Thymus (tissue), 11 donors: ENCODE measurements at regions not wholly inside any gene's neighbourhood (a gene's known extent, or its start where the extent isn't known, plus 50 kb on each side); places are given as distances from the start of the nearest gene placed in this dataset.
A peak's percentile ranks its signal among the peaks of the same experiment; 100 is the strongest.

Experiments used
- DNase-seq, 9 donors: peaks; one replicate each; pipeline ENCODE4 v3.0.0-alpha.2; 2013; ENCODE audit warnings: low spot score in 9 of 9, low read depth in 6 of 9, missing footprints in 1 of 9
- H3K27ac ChIP-seq, 2 donors: one replicate each; pipeline ENCODE4 v1.5.1; 2013; ENCODE audit warnings: control low read depth in 1 of 2, low read depth in 1 of 2, low read length in 1 of 2, mild to moderate bottlenecking in 1 of 2, moderate library complexity in 1 of 2
- H3K27me3 ChIP-seq, 2 donors: one replicate each; pipeline ENCODE4 v1.5.1; 2013; ENCODE audit warnings: low read length in 1 of 2; ENCODE audit not compliant: control insufficient read depth in 2 of 2, insufficient read depth in 1 of 2
- H3K36me3 ChIP-seq, 2 donors: one replicate each; pipeline ENCODE4 v1.5.1; 2013; ENCODE audit warnings: low read length in 1 of 2, mild to moderate bottlenecking in 1 of 2, moderate library complexity in 1 of 2; ENCODE audit not compliant: control insufficient read depth in 2 of 2, insufficient read depth in 2 of 2
- H3K4me1 ChIP-seq, 2 donors: one replicate each; pipeline ENCODE4 v1.5.1; 2013; ENCODE audit warnings: low read length in 2 of 2; ENCODE audit not compliant: control insufficient read depth in 2 of 2, insufficient read depth in 2 of 2
- H3K4me3 ChIP-seq, 2 donors: one replicate each; pipeline ENCODE4 v1.5.1; 2013; ENCODE audit warnings: low read length in 2 of 2, control low read depth in 1 of 2, mild to moderate bottlenecking in 1 of 2
- H3K9me3 ChIP-seq, 2 donors: one replicate each; pipeline ENCODE4 v1.5.1; 2013; ENCODE audit warnings: low read length in 1 of 2, mild to moderate bottlenecking in 1 of 2; ENCODE audit not compliant: control insufficient read depth in 2 of 2, insufficient read depth in 1 of 2
- WGBS: extraction: QIAGEN DNeasy Blood & Tissue Kit; methylation state at CpG from one replicate; pipeline ENCODE4 v1.1.7; 2013; 5-methylcytosine and 5-hydroxymethylcytosine counted together
- donor health status: healthy.

DNA sequence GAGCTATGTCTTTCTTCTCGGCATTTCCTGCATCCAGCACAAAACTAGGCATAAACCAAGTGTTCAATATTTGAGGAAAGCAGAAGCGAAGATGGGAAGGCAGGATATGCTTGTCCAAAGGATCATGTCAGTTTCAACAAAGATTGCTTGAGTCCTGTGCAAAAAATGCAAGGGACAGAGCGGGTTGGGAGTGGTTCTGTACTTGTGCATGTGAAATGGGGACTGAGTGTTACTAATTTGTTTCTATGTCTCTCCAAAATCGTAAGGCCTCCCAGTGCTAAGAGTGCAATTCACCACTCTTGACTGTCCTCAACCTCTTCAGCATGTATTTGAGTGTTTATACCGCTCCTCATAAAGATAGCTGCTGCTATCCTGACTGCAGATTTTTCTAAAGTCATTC, 166.2 kb downstream of the DLEU7 start:
- Histone ChIP-seq H3K4me1 (peaks cover 32 to 59% of the 10 kb centered on the region in 2 donors), H3K27ac (peak overlapping the region in 1 of 2 donors; percentile 85), H3K4me3 (no peak overlapping the region), H3K27me3 (no peaks in the 10 kb centered on the region), H3K36me3 (no peaks in the 10 kb centered on the region), H3K9me3 (peaks cover 0 to 1% of the 10 kb centered on the region in 2 donors)
- DNase-seq: no peak
- 98% methylated on average over 5 of the region's 5 CpGs for WGBS

DNA sequence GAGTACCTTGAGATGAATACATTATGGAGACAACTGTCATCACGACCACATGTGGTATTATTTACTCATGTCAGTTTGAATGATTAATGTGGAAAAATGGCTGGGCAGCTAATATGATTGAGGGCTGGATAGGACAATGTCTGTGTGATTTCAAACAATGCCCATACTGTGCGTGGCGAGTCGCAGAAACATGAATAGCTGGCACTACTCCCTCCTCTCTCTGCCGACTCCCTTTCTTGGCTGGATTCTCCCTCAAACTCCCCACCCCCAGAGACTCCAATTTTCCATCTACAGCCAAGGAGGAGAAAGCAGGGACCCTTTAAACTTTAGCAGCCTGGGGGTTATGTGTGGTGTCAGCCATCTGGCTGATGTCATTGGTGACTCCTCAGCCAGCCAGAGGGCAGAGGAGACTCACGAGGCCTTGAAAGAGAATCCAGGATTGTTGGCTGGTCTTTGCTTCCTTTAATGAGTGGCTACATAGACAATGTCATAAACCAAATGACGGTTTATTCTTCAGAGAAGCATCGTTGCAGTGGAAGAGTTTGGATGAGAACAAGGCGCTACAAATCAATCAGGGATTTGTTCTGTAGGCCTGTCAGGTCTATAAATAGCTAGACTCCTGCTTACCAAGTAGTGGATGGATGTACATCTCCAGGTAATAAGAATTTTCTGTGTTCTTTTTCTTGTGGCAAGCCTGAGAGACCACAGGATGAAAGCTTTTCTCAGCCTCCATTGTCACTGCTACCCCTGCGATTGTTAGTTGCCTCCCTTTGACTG, 165.6 kb downstream of the DLEU7 start:
- no peaks in the 10 kb centered on the region for H3K36me3 ChIP-seq
- H3K27ac ChIP-seq: no peak overlapping the region
- H3K4me1 ChIP-seq: peaks cover 32 to 65% of the 10 kb centered on the region in 2 donors
- H3K9me3 ChIP-seq: peaks cover 0 to 1% of the 10 kb centered on the region in 2 donors
- H3K4me3 ChIP-seq: no peak overlapping the region
- no peak for DNase-seq
- H3K27me3 ChIP-seq: no peaks in the 10 kb centered on the region
- WGBS: 93% methylated on average over 10 of the region's 10 CpGs

DNA sequence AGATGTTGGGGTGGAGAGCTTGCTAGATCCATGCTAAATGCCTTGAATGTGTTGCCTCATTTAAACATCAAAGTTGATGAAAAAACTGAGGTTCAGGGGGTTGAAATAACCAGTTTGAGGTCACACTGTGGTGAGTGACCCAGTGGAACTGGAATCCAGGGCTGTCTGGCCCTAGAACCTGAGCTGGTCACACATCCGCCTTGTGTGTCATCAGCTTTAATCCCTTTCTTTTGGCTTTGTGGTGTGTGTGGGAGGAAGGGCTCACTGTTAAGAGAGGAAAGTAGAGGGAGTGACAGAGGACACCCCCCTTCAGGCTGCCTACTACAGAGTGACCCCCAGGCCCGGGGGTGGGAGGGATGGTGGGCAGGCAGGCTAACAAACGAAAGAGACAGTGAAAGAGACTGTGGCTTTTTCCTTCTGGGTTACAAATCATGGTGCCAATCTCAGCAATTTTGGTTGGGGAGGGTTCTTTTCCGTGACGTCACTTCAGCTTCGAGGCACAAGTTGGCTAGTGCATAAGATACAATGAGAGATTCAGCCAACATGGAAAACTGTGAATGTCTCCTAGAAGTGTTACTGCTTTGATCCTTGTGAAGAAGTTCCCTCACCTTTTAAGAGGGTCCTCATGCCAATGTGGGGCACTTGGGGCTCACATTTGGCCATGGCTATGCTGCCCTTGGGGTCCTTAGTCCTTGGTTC, 164.9 kb downstream of the DLEU7 start:
- Histone ChIP-seq H3K9me3 (peaks cover 0 to 1% of the 10 kb centered on the region in 2 donors), H3K4me1 (peaks cover 32 to 68% of the 10 kb centered on the region in 2 donors), H3K27me3 (no peaks in the 10 kb centered on the region), H3K27ac (no peak overlapping the region), H3K4me3 (no peak overlapping the region), H3K36me3 (no peaks in the 10 kb centered on the region)
- no peak for DNase-seq
- 98% methylated on average over 6 of the region's 6 CpGs for WGBS

DNA sequence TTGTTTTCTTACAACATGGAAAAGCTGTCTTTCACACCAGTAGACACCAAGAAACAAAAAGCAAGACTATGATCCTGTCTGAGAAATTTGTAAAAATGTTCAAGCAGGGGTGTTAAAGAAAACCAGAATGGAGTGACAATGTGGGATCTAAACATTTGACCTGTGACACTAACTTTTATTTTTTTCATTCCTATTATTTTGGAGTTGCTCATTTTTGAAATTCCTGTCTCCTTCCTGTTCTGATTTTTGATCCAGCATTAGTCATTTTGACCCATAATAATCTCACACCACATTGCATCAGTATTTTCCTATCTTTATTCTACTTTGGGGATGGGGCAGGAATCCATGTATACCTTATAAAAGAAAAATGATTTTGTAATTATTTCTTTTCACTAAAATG, 164.2 kb downstream of the DLEU7 start:
- no peaks in the 10 kb centered on the region for H3K27me3 ChIP-seq
- no peak for DNase-seq
- H3K9me3 ChIP-seq: peaks cover 0 to 1% of the 10 kb centered on the region in 2 donors
- H3K4me3 ChIP-seq: no peak overlapping the region
- no peaks in the 10 kb centered on the region for H3K36me3 ChIP-seq
- peaks cover 35 to 69% of the 10 kb centered on the region in 2 donors for H3K4me1 ChIP-seq
- no peak overlapping the region for H3K27ac ChIP-seq

DNA sequence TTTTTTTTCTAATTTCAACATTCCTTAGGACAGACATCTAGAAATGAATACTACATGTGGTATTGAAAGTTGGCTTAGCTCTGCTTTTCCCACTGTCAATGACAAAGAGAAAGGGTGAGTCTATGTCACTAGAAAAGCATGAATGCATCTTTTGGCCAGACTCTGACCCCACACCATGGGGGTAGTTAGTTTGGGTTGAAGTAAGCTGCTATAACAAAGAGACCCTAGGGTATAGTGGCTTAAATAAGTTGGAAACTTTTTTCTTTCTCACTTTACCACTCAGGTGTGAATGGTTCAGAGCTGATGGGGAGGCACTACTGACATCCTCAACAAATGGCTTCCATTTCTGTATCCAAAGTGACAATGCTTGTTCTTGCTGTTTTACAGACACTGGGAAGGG, 161.5 kb downstream of the DLEU7 start:
- DNase-seq: no peak
- Histone ChIP-seq H3K4me1 (peaks cover 34 to 61% of the 10 kb centered on the region in 2 donors), H3K27me3 (no peaks in the 10 kb centered on the region), H3K27ac (no peak overlapping the region), H3K36me3 (no peaks in the 10 kb centered on the region), H3K4me3 (no peak overlapping the region), H3K9me3 (no peaks in the 10 kb centered on the region)

DNA sequence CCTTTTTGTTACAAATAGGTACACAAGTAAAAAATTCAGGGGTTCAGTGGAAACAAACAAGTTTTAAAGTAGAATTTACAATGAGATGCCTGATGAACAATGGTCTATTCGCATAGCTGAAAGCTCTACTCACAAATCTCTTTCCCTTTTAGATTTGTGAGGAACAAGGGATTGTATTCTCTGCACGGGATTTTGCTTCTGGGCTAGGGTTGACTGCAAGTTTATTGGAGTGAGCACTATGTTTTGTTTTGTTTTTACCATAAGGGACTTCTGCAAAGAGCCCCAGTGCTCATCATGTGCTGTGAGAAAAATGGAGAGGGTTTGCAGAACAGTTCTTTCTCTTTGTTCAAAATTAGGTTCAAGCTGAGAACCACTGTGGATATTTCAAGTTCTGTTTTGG, 160.5 kb downstream of the DLEU7 start:
- Histone ChIP-seq H3K27ac (no peak overlapping the region), H3K36me3 (no peaks in the 10 kb centered on the region), H3K9me3 (no peaks in the 10 kb centered on the region), H3K4me3 (no peak overlapping the region), H3K4me1 (peaks cover 31 to 60% of the 10 kb centered on the region in 2 donors), H3K27me3 (no peaks in the 10 kb centered on the region)
- no peak for DNase-seq
- WGBS: 93% methylated on average over 2 of the region's 2 CpGs

DNA sequence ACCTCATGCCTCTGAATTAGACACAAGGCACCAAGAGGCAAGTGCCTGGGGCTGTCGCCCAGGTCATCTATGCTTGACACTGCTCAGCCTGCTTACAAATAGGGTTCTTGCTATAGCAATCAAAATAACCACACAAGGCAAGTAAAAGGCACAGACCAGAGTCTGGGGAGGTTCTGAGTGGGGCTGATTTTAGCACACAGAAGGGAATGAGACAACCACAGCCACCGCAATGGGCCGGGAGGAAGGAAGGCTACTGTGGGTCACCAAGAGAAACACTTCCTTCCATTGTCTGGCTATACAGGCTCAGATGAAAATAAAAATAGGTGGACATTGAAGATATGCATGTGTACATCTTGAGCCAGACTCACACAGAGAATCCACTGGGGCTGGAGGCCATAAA, 159.1 kb downstream of the DLEU7 start:
- Histone ChIP-seq H3K27ac (peak overlapping the region in 1 of 2 donors; percentile 48), H3K9me3 (no peaks in the 10 kb centered on the region), H3K27me3 (no peaks in the 10 kb centered on the region), H3K36me3 (no peaks in the 10 kb centered on the region), H3K4me1 (peaks cover 32 to 55% of the 10 kb centered on the region in 2 donors), H3K4me3 (no peak overlapping the region)
- peak in 1 of 9 donors; percentile 49 for DNase-seq
- 26% methylated on average over 3 of the region's 3 CpGs for WGBS

DNA sequence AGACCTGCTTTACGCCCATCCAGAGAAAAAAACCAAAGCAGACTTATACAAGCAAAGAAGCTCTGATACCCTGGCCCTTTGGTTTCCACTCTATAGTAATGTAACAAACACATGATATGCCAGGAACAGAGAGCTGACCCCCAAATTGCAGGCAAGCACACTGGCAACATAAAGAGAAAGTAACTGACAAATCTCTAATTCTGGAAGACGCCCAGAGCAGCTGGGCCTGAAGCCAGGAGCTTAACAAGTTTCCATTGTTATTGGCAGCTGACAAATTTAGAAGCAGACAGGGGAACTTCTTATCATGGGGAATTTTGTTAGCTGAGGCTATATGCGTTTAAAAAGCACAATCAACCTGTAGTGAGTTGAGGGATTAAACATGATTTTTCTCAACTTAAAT, 158.0 kb downstream of the DLEU7 start:
- Histone ChIP-seq H3K9me3 (no peaks in the 10 kb centered on the region), H3K36me3 (no peaks in the 10 kb centered on the region), H3K27ac (peak overlapping the region in 1 of 2 donors; percentile 77), H3K4me3 (no peak overlapping the region), H3K27me3 (no peaks in the 10 kb centered on the region), H3K4me1 (peaks cover 32 to 61% of the 10 kb centered on the region in 2 donors)
- DNase-seq: peak in 1 of 9 donors; percentile 64
- WGBS: 34% methylated on average over 3 of the region's 3 CpGs

DNA sequence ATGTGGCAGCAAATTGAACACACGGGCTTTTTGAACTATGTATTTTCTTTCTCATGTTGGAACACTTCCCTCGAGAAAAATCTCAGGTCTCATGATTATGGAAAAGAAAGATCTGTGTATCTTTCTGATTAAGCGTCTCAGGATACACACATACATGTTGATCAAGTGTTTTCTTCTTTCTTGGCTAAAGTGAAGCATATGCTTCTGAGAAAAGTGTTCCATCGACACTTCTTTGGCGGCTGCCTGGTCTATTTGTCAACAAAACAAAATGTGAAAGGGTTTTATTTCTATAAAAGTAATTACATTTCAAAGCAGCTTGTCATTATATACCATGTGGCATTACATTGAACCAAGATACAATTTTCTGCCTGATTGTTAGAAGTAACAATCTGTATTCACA, 157.5 kb downstream of the DLEU7 start:
- WGBS: 88% methylated on average over 5 of the region's 5 CpGs
- Histone ChIP-seq H3K9me3 (no peaks in the 10 kb centered on the region), H3K36me3 (no peaks in the 10 kb centered on the region), H3K4me3 (no peak overlapping the region), H3K4me1 (peaks cover 33 to 65% of the 10 kb centered on the region in 2 donors), H3K27ac (peak overlapping the region in 1 of 2 donors; percentile 77), H3K27me3 (no peaks in the 10 kb centered on the region)
- no peak for DNase-seq
